ENCODE measurements at regions not wholly inside any gene's neighbourhood (a gene's known extent, or its start where the extent isn't known, plus 50 kb on each side); places are given as distances from the start of the nearest gene placed in this dataset.

DNA sequence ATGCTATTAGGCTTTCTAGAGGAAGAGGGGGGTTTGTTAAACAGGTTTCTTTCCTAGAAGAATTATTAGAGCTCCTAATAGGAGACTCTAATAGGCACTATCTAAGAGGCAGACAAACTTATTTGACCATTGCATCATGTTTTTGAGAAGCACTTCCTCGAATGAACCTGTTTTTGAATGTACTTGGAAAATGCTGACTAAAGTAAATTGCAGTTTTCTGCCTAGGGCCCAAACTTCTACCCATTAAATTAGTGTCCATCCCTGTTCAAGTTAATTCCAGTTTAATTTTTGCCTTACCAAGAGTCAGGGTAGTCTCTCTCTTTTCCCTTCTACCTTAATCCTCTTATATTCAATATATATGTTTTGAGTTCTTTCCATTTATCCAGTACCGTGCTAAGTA is 1029.6 kb downstream of the TTLL7 start:
- ChIA-PET POLR2A (ENCODE audit: low non-redundant PET) (no interaction called here), CTCF (interaction anchor here (0.5 kb wide), 1 partner anchor 879 kb away, joined by 3 read pairs; no protein-coding TSS in a partner anchor)
- DNase-seq (ENCODE audit: low spot score), result no peak
- TF ChIP-seq, protein P1, sequence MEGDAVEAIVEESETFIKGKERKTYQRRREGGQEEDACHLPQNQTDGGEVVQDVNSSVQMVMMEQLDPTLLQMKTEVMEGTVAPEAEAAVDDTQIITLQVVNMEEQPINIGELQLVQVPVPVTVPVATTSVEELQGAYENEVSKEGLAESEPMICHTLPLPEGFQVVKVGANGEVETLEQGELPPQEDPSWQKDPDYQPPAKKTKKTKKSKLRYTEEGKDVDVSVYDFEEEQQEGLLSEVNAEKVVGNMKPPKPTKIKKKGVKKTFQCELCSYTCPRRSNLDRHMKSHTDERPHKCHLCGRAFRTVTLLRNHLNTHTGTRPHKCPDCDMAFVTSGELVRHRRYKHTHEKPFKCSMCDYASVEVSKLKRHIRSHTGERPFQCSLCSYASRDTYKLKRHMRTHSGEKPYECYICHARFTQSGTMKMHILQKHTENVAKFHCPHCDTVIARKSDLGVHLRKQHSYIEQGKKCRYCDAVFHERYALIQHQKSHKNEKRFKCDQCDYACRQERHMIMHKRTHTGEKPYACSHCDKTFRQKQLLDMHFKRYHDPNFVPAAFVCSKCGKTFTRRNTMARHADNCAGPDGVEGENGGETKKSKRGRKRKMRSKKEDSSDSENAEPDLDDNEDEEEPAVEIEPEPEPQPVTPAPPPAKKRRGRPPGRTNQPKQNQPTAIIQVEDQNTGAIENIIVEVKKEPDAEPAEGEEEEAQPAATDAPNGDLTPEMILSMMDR (conservative IDR thresholded peaks at IDR 0.05; ENCODE audit: low read depth), result no peak
- H3K27ac ChIP-seq, result no peak overlapping the region

DNA sequence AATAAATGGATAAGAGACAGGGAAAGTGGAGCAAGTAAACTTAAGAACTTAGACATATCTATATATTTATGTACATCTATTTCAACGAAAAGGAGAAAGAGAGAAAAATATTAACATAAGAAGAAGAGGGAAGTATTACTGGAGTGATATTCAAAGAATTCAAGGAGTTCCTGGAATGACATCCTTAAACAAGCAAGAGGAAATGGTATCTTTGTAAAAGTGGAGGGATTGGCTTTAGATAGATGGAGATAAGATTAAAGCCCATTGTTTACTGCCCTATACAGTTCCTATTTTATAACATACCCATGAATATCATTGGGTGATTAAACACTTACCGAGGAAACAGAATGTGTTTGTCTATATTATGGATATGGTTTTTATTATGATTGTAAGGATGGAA is 1036.3 kb downstream of the TTLL7 start:
- ChIA-PET CTCF (no interaction called here), POLR2A (ENCODE audit: low non-redundant PET) (no interaction called here)
- no peak for DNase-seq (ENCODE audit: low spot score)
- TF ChIP-seq, protein P1 (conservative IDR thresholded peaks at IDR 0.05; ENCODE audit: low read depth), result no peak
- H3K27ac ChIP-seq, result no peak overlapping the region

DNA sequence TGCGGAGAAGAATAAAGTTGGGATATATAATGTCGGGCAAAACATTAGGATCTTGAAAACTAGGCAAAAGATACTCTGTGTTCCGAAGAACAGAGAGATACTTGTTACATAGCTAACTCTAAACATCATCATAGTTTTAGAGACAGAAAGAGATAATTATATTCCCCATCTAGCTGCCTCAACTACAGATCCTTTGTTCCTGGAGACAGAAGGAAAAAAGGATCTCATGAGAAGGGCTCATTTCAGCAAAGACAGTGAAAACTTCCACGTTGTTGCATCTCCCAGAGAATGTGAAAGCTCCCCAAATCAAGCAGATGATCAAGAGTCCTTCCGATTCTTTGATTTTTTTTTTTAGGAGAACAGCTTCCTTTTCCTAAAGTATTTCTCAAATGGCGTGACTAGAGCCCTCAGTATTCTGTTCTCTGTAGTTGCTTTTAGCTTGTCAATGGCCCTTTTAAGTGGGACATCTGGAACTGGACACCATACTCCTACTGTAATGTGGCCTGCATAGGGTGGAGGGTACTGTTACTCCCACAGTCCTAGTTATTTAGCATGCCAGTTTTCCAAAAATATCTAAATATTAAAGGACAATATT is 1048.2 kb downstream of the TTLL7 start:
- ChIA-PET CTCF (no interaction called here), POLR2A (ENCODE audit: low non-redundant PET) (no interaction called here)
- no peak for DNase-seq (ENCODE audit: low spot score)
- TF ChIP-seq, protein P1 (conservative IDR thresholded peaks at IDR 0.05; ENCODE audit: low read depth), result no peak
- no peak overlapping the region for H3K27ac ChIP-seq

DNA sequence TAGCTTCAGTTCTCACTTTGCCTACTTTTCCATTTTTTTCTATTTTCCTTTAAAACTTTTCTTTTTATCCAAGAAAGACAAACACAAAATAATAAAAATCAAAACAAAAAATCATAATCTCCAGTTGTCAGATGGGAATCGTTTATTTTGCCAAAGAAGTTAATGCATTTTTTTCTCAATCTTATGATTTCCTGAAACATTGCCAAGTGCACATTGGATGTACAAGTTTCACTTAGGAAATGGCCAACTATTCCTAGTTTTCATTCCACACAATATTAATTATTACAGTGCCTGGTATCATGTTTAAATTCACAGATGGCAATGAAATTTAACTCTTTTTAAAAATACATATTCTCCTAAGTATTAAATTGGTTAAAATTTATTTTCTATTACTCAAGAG is 1050.5 kb downstream of the TTLL7 start:
- ChIA-PET POLR2A (ENCODE audit: low non-redundant PET) (no interaction called here), CTCF (no interaction called here)
- TF ChIP-seq, protein P1 (conservative IDR thresholded peaks at IDR 0.05; ENCODE audit: low read depth), result no peak
- no peak overlapping the region for H3K27ac ChIP-seq
- no peak for DNase-seq (ENCODE audit: low spot score)

DNA sequence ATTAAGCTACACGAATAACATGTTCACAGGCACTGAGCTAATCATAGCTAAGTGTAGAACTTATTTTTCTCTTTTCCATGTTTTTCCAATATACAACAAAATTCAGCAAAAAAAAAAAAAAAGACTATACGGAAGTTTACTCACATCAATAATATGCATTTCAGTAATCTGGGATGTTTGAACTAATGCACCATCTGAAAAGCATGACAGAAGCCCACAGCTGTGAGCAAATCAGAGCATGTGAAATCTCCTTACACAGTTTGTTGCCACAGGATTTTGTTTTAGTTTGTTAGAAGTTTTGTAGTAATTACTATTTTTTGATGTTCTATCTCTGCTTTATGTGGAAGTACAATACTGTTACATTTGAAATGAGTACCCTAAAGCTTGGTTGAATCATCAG is 1051.7 kb downstream of the TTLL7 start:
- ChIA-PET CTCF (no interaction called here), POLR2A (ENCODE audit: low non-redundant PET) (no interaction called here)
- DNase-seq (ENCODE audit: low spot score), result no peak
- TF ChIP-seq, protein P1 (conservative IDR thresholded peaks at IDR 0.05; ENCODE audit: low read depth), result no peak
- H3K27ac ChIP-seq, result no peak overlapping the region

DNA sequence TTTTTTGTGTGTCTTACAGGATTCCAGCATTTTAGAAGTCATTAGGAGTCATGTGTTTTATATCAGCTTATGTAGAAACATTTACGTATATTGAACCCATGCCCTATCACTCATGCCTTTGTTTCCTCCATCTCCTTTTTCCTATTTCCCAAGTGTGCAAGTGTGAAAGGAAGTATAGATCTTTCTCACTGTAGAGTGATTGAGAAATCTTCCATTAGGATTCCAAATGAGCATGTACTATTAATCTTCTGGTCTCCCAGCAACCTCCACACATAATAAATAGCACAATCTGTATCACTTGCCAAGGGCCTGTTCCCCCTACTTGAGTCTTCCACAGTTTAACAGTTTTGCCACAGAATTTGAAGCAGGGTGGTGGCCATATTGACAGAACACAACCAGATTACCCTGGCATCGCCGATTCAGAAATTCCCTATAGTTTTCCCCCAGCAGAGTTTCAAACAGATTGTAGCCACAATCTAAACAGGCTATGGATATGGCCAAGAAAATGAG is 1052.8 kb downstream of the TTLL7 start:
- H3K27ac ChIP-seq, result no peak overlapping the region
- POLR2A ChIA-PET (ENCODE audit: low non-redundant PET), result no interaction called here
- no peak for DNase-seq (ENCODE audit: low spot score)
- CTCF ChIA-PET, result no interaction called here
- TF ChIP-seq, protein P1 (conservative IDR thresholded peaks at IDR 0.05; ENCODE audit: low read depth), result no peak
